Effector memory CD4-positive, alpha-beta T cell (primary cell): ENCODE measurements at regions not wholly inside any gene's neighbourhood (a gene's known extent, or its start where the extent isn't known, plus 50 kb on each side); places are given as distances from the start of the nearest gene placed in this dataset.

Experiments used
- DNase-seq, 3 donors: peaks; one replicate each; pipeline ENCODE4 v3.0.0-alpha.2; 2020
- H3K27ac ChIP-seq: 2 replicates; pipeline ENCODE4 v1.7.0; 2013; ENCODE audit warnings: mild to moderate bottlenecking, low read length, moderate library complexity; ENCODE audit not compliant: insufficient read depth, poor library complexity, severe bottlenecking
- H3K27me3 ChIP-seq: replicated peaks from 2 replicates; pipeline ENCODE4 v1.7.0; 2013; ENCODE audit warnings: mild to moderate bottlenecking, low read length; ENCODE audit not compliant: insufficient read depth, control insufficient read depth, poor library complexity, severe bottlenecking
- H3K36me3 ChIP-seq: 2 replicates; pipeline ENCODE4 v1.7.0; 2013; ENCODE audit warnings: mild to moderate bottlenecking, low read length, moderate library complexity; ENCODE audit not compliant: control insufficient read depth, insufficient read depth
- H3K4me1 ChIP-seq: 2 replicates; pipeline ENCODE4 v1.7.0; 2013; ENCODE audit warnings: low read length, mild to moderate bottlenecking; ENCODE audit not compliant: control insufficient read depth, insufficient read depth, poor library complexity, severe bottlenecking
- H3K4me3 ChIP-seq: 2 replicates; pipeline ENCODE4 v1.7.0; 2013; ENCODE audit warnings: low read length, low read depth, mild to moderate bottlenecking; ENCODE audit not compliant: insufficient read depth, poor library complexity, severe bottlenecking
- H3K9me3 ChIP-seq: 2 replicates; pipeline ENCODE4 v1.7.0; 2013; ENCODE audit warnings: mild to moderate bottlenecking, low read length, moderate library complexity; ENCODE audit not compliant: control insufficient read depth

DNA sequence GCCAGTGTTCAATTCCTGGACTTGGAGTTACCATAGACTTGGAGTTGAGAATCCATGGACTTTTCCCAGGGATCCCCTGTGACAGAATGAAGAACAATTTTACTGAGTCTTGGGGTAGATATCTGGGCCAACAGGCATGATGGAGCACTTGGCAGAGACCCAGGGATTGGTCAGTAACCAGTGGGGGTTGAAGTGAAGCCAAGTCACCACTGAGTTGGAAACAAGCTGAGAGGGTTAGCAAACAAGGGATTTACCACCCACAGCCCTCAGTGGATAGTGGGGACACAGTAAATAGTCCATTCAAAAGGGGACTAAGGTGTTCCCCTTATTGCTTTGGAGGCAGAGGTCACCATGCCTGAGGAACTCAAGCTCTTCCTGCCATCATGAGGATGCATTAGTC, 281.7 kb downstream of the PPP1R2C start:
- DNase-seq: no peak

GRCh38 chrX:42495139-42495538, 282.8 kb downstream of the PPP1R2C start:
- H3K36me3 ChIP-seq: no peaks in the 10 kb centered on the region
- DNase-seq: peak in 1 of 3 donors; percentile 3
- no peaks in the 10 kb centered on the region for H3K4me1 ChIP-seq
- H3K4me3 ChIP-seq: no peak overlapping the region
- H3K27ac ChIP-seq: no peak overlapping the region
- no peaks in the 10 kb centered on the region for H3K9me3 ChIP-seq
- no peaks in the 10 kb centered on the region for H3K27me3 ChIP-seq

More for the DNA sequence above, 281.7 kb downstream of the PPP1R2C start:
- H3K27me3 ChIP-seq: no peaks in the 10 kb centered on the region
- H3K9me3 ChIP-seq: no peaks in the 10 kb centered on the region
- no peaks in the 10 kb centered on the region for H3K36me3 ChIP-seq
- H3K27ac ChIP-seq: no peak overlapping the region
- no peaks in the 10 kb centered on the region for H3K4me1 ChIP-seq
- no peak overlapping the region for H3K4me3 ChIP-seq

- Histone ChIP-seq H3K9me3 (no peaks in the 10 kb centered on the region), H3K27me3 (no peaks in the 10 kb centered on the region), H3K36me3 (no peaks in the 10 kb centered on the region), H3K4me1 (no peaks in the 10 kb centered on the region), H3K27ac (no peak overlapping the region), H3K4me3 (no peak overlapping the region)
- no peak for DNase-seq
Measured at GRCh38 chrX:42491137-42491907, 286.6 kb downstream of the PPP1R2C start.

DNA sequence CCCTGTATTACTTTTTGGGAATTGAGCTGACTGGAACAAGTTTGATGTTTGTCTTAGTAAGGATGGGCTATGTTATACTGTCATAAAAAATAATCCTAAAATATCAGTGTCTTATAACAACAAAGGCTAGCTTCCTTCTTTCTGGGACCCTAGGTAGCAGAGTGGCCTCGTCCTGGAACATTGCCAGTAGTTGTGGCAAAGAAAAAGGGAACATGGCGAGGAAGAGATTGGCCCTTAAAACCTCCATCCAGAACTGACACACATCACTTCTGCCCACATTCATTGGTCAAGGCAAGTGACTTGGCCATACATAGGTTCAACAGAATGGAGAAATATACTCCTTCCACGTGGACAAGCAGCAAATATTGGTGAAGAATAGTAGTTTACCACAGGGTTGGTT, 287.9 kb downstream of the PPP1R2C start:
- Histone ChIP-seq H3K36me3 (no peaks in the 10 kb centered on the region), H3K27me3 (no peaks in the 10 kb centered on the region), H3K9me3 (no peaks in the 10 kb centered on the region), H3K4me1 (no peaks in the 10 kb centered on the region), H3K27ac (no peak overlapping the region), H3K4me3 (no peak overlapping the region)
- no peak for DNase-seq

DNA sequence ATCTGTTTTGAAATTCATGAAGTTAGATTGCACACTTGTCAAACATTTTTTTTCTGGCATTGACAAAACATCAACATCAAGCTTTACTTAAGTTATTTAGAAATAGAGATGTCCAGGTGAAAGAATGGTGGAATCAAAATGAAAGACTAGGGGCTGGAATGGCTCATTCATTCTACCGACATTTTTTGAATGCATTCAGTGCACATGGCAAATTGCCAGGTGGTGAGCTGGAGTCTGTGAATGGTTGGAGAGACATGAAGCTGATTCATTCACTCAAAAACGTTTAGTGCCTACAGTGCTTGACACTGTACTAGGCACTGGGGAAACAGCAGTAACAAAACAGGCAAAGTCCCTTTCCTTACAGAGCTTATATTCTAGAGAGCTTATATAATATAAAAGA, 292.4 kb downstream of the PPP1R2C start:
- no peaks in the 10 kb centered on the region for H3K9me3 ChIP-seq
- H3K4me3 ChIP-seq: no peak overlapping the region
- no peaks in the 10 kb centered on the region for H3K4me1 ChIP-seq
- no peak overlapping the region for H3K27ac ChIP-seq
- no peaks in the 10 kb centered on the region for H3K27me3 ChIP-seq
- H3K36me3 ChIP-seq: no peaks in the 10 kb centered on the region
- DNase-seq: no peak

DNA sequence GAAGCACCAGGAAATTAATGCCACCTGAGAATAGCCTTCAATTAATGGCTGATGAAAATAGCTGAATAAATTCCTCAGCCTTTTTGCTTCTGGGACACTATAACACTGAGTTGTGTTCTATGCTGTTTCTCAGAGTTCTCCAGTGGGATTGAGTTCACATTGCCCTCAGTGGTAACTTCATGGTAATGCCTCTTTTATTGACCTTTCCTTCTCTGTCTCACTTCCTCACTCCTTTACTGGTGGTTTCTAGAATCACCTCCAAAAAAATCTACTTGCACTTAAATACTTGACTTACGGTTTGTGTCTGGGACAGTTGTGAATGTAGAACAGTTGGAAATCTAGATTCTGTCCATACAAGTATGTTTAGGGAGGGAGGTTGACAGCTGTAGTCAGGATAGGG, 293.7 kb downstream of the PPP1R2C start:
- Histone ChIP-seq H3K27me3 (no peaks in the 10 kb centered on the region), H3K27ac (no peak overlapping the region), H3K9me3 (no peaks in the 10 kb centered on the region), H3K4me1 (no peaks in the 10 kb centered on the region), H3K36me3 (no peaks in the 10 kb centered on the region), H3K4me3 (no peak overlapping the region)
- DNase-seq: no peak

GRCh38 chrX:42477396-42477795, 300.6 kb downstream of the PPP1R2C start:
- no peak overlapping the region for H3K4me3 ChIP-seq
- H3K4me1 ChIP-seq: no peaks in the 10 kb centered on the region
- H3K27me3 ChIP-seq: no peaks in the 10 kb centered on the region
- H3K9me3 ChIP-seq: no peaks in the 10 kb centered on the region
- DNase-seq: no peak
- no peak overlapping the region for H3K27ac ChIP-seq
- no peaks in the 10 kb centered on the region for H3K36me3 ChIP-seq

DNA sequence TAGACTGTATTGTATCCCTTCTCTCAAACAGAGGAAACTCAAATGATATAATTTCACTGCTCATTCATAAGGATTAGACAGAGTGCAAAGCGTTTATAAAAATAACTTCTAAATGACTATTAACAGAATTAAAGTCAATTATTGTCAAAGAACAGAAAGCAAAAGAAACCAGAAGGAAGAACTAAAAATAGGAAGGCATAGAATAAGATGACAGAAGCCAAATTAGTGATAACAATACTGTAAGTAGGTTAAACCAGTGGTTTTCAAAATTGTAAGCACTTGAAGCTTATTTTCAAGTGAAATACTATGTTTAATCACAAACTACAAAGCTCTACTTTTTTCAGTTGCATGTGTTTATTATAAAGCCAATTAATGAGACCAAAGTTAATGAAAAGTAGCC, 305.2 kb downstream of the PPP1R2C start:
- no peak overlapping the region for H3K27ac ChIP-seq
- no peak for DNase-seq
- H3K4me1 ChIP-seq: no peaks in the 10 kb centered on the region
- H3K4me3 ChIP-seq: no peak overlapping the region
- H3K9me3 ChIP-seq: no peaks in the 10 kb centered on the region
- no peaks in the 10 kb centered on the region for H3K27me3 ChIP-seq
- no peaks in the 10 kb centered on the region for H3K36me3 ChIP-seq

DNA sequence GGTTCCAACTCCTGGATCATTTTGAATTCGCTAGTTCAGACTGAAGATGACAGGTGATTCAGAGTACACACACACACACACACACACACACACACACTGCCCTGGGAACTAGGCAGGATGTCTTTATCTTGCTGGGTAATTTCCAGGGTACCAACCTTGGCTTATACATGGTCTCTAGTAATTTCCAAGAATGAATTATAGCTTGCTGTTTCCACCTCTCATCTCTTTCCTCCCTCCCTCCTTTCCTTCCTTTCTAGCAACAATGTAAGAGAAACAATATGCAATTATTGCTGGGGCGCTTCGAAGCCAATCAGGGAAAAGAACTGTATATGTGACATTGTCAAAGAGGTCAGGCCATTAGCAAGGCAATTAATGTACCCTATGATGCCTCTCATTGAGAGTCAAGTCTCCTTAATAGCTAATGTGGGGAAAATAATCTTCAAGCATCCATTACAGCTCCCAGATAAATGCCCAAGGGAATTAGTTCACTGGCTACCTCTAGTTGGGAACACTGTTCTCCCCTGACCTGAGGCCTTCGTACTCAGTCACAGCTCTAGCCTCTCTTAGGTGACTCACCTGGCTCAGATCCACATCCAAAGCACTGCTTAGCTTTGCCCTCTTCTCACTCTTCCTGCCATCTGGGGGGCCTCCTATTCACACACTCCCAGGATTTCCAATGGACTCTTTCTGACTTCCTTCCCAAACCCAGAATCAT, 311.5 kb downstream of the PPP1R2C start:
- no peak overlapping the region for H3K4me3 ChIP-seq
- no peak overlapping the region for H3K27ac ChIP-seq

GRCh38 chrX:42465821-42466220, 312.1 kb downstream of the PPP1R2C start:
- no peaks in the 10 kb centered on the region for H3K36me3 ChIP-seq
- no peaks in the 10 kb centered on the region for H3K27me3 ChIP-seq
- no peak overlapping the region for H3K27ac ChIP-seq
- H3K4me1 ChIP-seq: no peaks in the 10 kb centered on the region
- H3K9me3 ChIP-seq: no peaks in the 10 kb centered on the region
- no peak for DNase-seq
- H3K4me3 ChIP-seq: no peak overlapping the region

More for the DNA sequence above, 311.5 kb downstream of the PPP1R2C start:
- Histone ChIP-seq H3K9me3 (no peaks in the 10 kb centered on the region), H3K36me3 (no peaks in the 10 kb centered on the region), H3K4me1 (no peaks in the 10 kb centered on the region), H3K27me3 (no peaks in the 10 kb centered on the region)
- DNase-seq: no peak
